HepG2 (cell line): ENCODE measurements at regions not wholly inside any gene's neighbourhood (a gene's known extent, or its start where the extent isn't known, plus 50 kb on each side); places are given as distances from the start of the nearest gene placed in this dataset.

Experiments
- ATAC-seq: fragments of 200-7000 bp; cut with Tn5 transposase; 3 replicates; pipeline ENCODE4 v1.9.1; 2020; ENCODE audit warnings: mild to moderate bottlenecking, moderate library complexity
- BruUV-seq: library from RNA; stranded (reverse); fragments of 400-500 nt; replicated peaks from 2 replicates; lab custom pipeline; 2021; lab: Mats Ljungman, UMichigan
- CTCF ChIA-PET: fragments of 300-600 bp; formaldehyde crosslinking; extraction: SDS; loops from one replicate; lab custom pipeline; 2021; ENCODE audit warnings: low total read pairs, inconsistent platforms, low intra/inter-chr PET ratio; lab: Yijun Ruan, JAX
- POLR2A ChIA-PET: fragments of 350-600 bp; sonication (Branson Sonifier 250); formaldehyde crosslinking; loops from one replicate; lab custom pipeline; 2020; ENCODE audit warnings: antibody characterized with exemption, inconsistent platforms; lab: Yijun Ruan, JAX
- DNase-seq: peaks from one replicate; pipeline ENCODE4 v3.0.0-alpha.2; 2015; ENCODE audit warnings: low spot score
- FAIRE-seq: peaks from 3 replicates; lab custom pipeline; 2011; peaks lifted over from hg19 to GRCh38; lab: Jason Lieb, UNC
- H2AFZ ChIP-seq: one replicate; pipeline ENCODE4 v1.6.1; 2011; ENCODE audit warnings: low read length, inconsistent platforms
- H3K27ac ChIP-seq: fragments of 300-600 bp; 3 replicates; pipeline ENCODE4 v1.8.0; 2011; ENCODE audit warnings: mixed run types, mild to moderate bottlenecking, mixed read lengths, low read length, inconsistent platforms; ENCODE audit not compliant: insufficient read depth; ENCODE audit errors: extremely low read length
- H3K27me3 ChIP-seq, 2 experiments: fragments of 200-600 bp in 1 of 2; 2 replicates in 1 of 2; 3 replicates in 1 of 2; pipeline versions ENCODE4 v1.6.0 to v1.8.0; 2011; ENCODE audit warnings: low read length in 2 of 2, mild to moderate bottlenecking in 2 of 2, moderate library complexity in 2 of 2, inconsistent platforms in 1 of 2; ENCODE audit not compliant: insufficient read depth in 2 of 2, control insufficient read depth in 1 of 2
- H3K36me3 ChIP-seq, 2 experiments: fragments of 200-600 bp in 1 of 2; replicated peaks in 1 of 2; 2 replicates in 1 of 2; 3 replicates in 1 of 2; pipeline versions ENCODE4 v1.5.1 to v1.8.0; 2011; ENCODE audit warnings: low read length in 2 of 2, inconsistent platforms in 1 of 2; ENCODE audit not compliant: insufficient read depth in 2 of 2, control insufficient read depth in 1 of 2
- H3K4me1 ChIP-seq: 2 replicates; pipeline ENCODE4 v1.5.1; 2012; ENCODE audit warnings: low read length, inconsistent platforms; ENCODE audit not compliant: insufficient read depth
- H3K4me2 ChIP-seq: 2 replicates; pipeline ENCODE4 v1.6.0; 2011; ENCODE audit warnings: low read depth, low read length, inconsistent platforms
- H3K4me3 ChIP-seq, 3 experiments: fragments of 200-600 bp in 1 of 3; sonication (generic), shearing (Covaris generic) in 1 of 3; replicated peaks in 1 of 3; 2 replicates each; pipeline ENCODE4 v1.5.1; 2011 to 2016; ENCODE audit warnings: low read length in 3 of 3, inconsistent platforms in 2 of 3, low read depth in 2 of 3, mild to moderate bottlenecking in 2 of 3, control low read depth in 1 of 3, mixed read lengths in 1 of 3; ENCODE audit not compliant: insufficient read depth in 1 of 3
- H3K79me2 ChIP-seq: one replicate; pipeline ENCODE4 v1.6.1; 2011; ENCODE audit warnings: low read length, inconsistent platforms; ENCODE audit not compliant: insufficient read depth
- H3K9ac ChIP-seq: 2 replicates; pipeline ENCODE4 v1.6.0; 2011; ENCODE audit warnings: mild to moderate bottlenecking, low read depth, low read length, inconsistent platforms; ENCODE audit not compliant: insufficient read depth
- H3K9me3 ChIP-seq: 2 replicates; pipeline ENCODE4 v1.5.1; 2012; ENCODE audit warnings: mild to moderate bottlenecking, low read length
- H4K20me1 ChIP-seq: 2 replicates; pipeline ENCODE4 v1.6.0; 2011; ENCODE audit warnings: inconsistent platforms, mild to moderate bottlenecking, low read length, moderate library complexity; ENCODE audit not compliant: insufficient read depth
- BORCS8-MEF2B ChIP-seq: sonication (generic); formaldehyde crosslinking; IDR thresholded peaks from 2 replicates; pipeline ENCODE4 v1.8.0; 2022; ENCODE audit warnings: mild to moderate bottlenecking, missing genetic modification reagents
- CENPT ChIP-seq: sonication (generic); formaldehyde crosslinking; IDR thresholded peaks from 2 replicates; pipeline ENCODE4 v1.8.0; 2022; ENCODE audit warnings: low read depth, mild to moderate bottlenecking, moderate library complexity, missing genetic modification reagents
- GABPB1 ChIP-seq: IDR thresholded peaks from 2 replicates; pipeline ENCODE4 v1.6.1; 2016; ENCODE audit warnings: mild to moderate bottlenecking, missing genetic modification reagents, moderate library complexity, missing compliant biosample characterization
- HMG20A ChIP-seq: IDR thresholded peaks from 2 replicates; pipeline ENCODE4 v1.6.1; 2016; ENCODE audit warnings: borderline replicate concordance
- HMG20B ChIP-seq: conservative IDR thresholded peaks from 2 replicates; pipeline ENCODE4 v1.6.1; 2016; ENCODE audit warnings: missing genetic modification reagents, missing compliant biosample characterization
- MAFF ChIP-seq: IDR thresholded peaks from 2 replicates; pipeline ENCODE4 v1.6.1; 2011; ENCODE audit warnings: low read depth, low read length, improper control_type of control experiment
- NCOA1 ChIP-seq: sonication (generic); formaldehyde crosslinking; IDR thresholded peaks from 2 replicates; pipeline ENCODE4 v1.9.0; 2021; ENCODE audit warnings: missing genetic modification reagents
- RBM22 ChIP-seq: fragments of 200-400 bp; formaldehyde crosslinking; optimal IDR thresholded peaks from 2 replicates; pipeline ENCODE3; 2017; ENCODE audit warnings: mild to moderate bottlenecking, low read length, moderate library complexity
- TAF15 ChIP-seq: fragments of 200-400 bp; formaldehyde crosslinking; IDR thresholded peaks from one replicate; pipeline ENCODE4 v1.6.1; 2018; ENCODE audit warnings: mild to moderate bottlenecking, low read depth, low read length; ENCODE audit not compliant: poor library complexity, severe bottlenecking
- ZNF350 ChIP-seq: sonication (generic); formaldehyde crosslinking; IDR thresholded peaks from 2 replicates; pipeline ENCODE4 v1.4.0; 2020; ENCODE audit warnings: mild to moderate bottlenecking, low read depth, missing genetic modification reagents, borderline replicate concordance
- ZNF468 ChIP-seq: sonication (generic); formaldehyde crosslinking; IDR thresholded peaks from 2 replicates; pipeline ENCODE4 v1.8.0; 2022; ENCODE audit warnings: mild to moderate bottlenecking, moderate library complexity, missing genetic modification reagents
- WGBS: methylation state at CpG from one replicate; pipeline ENCODE4 v1.1.6; 2017; ENCODE audit warnings: low lambda C conversion rate; 5-methylcytosine and 5-hydroxymethylcytosine counted together
- in situ Hi-C: cut with HindIII; loops from 2 replicates; pipeline ENCODE4 v1.10.0; 2017; ENCODE audit warnings: low pct_unique_long_range_greater_than_20kb; ENCODE audit not compliant: extremely low pct_ligation_motif_present
- intact Hi-C: fragments of 100-400 bp; cut with micrococcal nuclease; formaldehyde crosslinking; loops from one replicate; pipeline ENCODE4 v1.10.0; 2022; ENCODE audit not compliant: unreplicated experiment
- TF ChIP-seq, protein P1 (sequence below): sonication (generic); formaldehyde crosslinking; IDR thresholded peaks from 2 replicates; pipeline ENCODE4 v1.4.0; 2020; ENCODE audit warnings: low read depth, mild to moderate bottlenecking, missing genetic modification reagents
- TF ChIP-seq, protein P2 (sequence below): sonication (generic); formaldehyde crosslinking; conservative IDR thresholded peaks from 2 replicates; pipeline ENCODE4 v1.4.0; 2020; ENCODE audit warnings: missing genetic modification reagents

DNA sequence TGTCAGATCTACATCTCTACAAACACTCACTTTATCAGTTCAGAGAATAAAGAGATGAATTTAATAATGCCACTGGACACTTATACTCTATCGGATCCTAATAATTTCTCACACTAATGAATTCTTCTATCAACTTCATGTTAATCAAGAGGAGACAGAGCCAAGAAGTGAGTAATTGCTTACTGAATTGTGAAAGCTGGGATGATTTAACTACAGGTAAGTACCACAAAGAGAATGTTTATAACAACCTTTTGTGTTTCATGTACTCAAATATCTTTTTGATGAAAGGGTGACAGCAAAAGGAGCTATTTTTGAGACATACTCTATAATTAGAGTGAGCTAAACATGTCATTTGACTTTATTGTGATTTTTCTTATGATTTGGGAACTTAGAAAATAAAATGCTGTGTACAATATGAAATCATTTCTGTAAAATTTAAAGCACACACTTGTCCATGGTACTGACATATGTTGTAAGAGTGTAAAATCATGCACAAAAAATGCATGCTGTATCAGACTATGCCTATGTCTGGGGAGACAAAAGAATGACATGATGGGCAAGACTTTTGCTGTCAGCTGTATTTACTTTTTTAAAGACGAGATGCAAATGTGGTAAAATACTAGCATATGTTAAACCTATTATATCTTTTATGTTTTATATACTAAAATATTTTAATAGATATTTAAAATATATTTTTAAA lies 361.2 kb downstream of the CCER1 start:
- Histone ChIP-seq H3K27ac (no peak overlapping the region), H3K9me3 (peaks cover 34% of the 10 kb centered on the region), H2AFZ (no peak overlapping the region), H3K79me2 (no peaks in the 10 kb centered on the region), H3K27me3 (no peaks in the 10 kb centered on the region), H3K36me3 (no peaks in the 10 kb centered on the region), H3K4me3 (no peak overlapping the region), H3K4me1 (no peaks in the 10 kb centered on the region), H3K4me2 (no peak overlapping the region), H3K9ac (no peak overlapping the region), H4K20me1 (no peaks in the 10 kb centered on the region)
- in situ Hi-C loops (no loop called here), intact Hi-C loops (no loop called here)
- TF ChIP-seq RBM22 (no peak), BORCS8-MEF2B (CRISPR knock-in tag) (no peak), MAFF (no peak), ZNF468 (CRISPR knock-in tag) (no peak), HMG20B (CRISPR knock-in tag) (no peak), CENPT (CRISPR knock-in tag) (no peak), ZNF350 (CRISPR knock-in tag) (no peak), HMG20A (CRISPR knock-in tag) (no peak), NCOA1 (CRISPR knock-in tag) (no peak), TAF15 (no peak), GABPB1 (CRISPR knock-in tag) (no peak)
- TF ChIP-seq, protein P1, sequence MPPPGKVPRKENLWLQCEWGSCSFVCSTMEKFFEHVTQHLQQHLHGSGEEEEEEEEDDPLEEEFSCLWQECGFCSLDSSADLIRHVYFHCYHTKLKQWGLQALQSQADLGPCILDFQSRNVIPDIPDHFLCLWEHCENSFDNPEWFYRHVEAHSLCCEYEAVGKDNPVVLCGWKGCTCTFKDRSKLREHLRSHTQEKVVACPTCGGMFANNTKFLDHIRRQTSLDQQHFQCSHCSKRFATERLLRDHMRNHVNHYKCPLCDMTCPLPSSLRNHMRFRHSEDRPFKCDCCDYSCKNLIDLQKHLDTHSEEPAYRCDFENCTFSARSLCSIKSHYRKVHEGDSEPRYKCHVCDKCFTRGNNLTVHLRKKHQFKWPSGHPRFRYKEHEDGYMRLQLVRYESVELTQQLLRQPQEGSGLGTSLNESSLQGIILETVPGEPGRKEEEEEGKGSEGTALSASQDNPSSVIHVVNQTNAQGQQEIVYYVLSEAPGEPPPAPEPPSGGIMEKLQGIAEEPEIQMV = no peak
- TF ChIP-seq, protein P2, sequence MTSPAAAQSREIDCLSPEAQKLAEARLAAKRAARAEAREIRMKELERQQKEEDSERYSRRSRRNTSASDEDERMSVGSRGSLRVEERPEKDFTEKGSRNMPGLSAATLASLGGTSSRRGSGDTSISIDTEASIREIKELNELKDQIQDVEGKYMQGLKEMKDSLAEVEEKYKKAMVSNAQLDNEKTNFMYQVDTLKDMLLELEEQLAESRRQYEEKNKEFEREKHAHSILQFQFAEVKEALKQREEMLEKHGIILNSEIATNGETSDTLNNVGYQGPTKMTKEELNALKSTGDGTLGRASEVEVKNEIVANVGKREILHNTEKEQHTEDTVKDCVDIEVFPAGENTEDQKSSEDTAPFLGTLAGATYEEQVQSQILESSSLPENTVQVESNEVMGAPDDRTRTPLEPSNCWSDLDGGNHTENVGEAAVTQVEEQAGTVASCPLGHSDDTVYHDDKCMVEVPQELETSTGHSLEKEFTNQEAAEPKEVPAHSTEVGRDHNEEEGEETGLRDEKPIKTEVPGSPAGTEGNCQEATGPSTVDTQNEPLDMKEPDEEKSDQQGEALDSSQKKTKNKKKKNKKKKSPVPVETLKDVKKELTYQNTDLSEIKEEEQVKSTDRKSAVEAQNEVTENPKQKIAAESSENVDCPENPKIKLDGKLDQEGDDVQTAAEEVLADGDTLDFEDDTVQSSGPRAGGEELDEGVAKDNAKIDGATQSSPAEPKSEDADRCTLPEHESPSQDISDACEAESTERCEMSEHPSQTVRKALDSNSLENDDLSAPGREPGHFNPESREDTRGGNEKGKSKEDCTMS (CRISPR knock-in tag) = no peak
- no TSS peak for BruUV-seq
- ChIA-PET CTCF (no interaction called here), POLR2A (no interaction called here)
- no peak for DNase-seq
- no peak for ATAC-seq
- no peak for FAIRE-seq
- WGBS = 24% methylated on average over 2 of the region's 2 CpGs
